Skeletal muscle cell (primary cell): ENCODE measurements at regions not wholly inside any gene's neighbourhood (a gene's known extent, or its start where the extent isn't known, plus 50 kb on each side); places are given as distances from the start of the nearest gene placed in this dataset.
"Not testable (repeated sequence)": the region's sequence is repeated elsewhere in the genome, so short reads cannot be mapped to it uniquely, and the experiment has no call there.

Experiments used
- DNase-seq: peaks from one replicate; pipeline ENCODE4 v3.0.0-alpha.2; 2010; ENCODE audit warnings: low read depth
- H3K4me3 ChIP-seq: 2 replicates; pipeline ENCODE4 v1.5.1; 2011; ENCODE audit warnings: low read depth, mild to moderate bottlenecking, control low read depth, low read length, moderate library complexity

GRCh38 chr4:123120473-123120872 is 198.1 kb upstream of the NUDT6 start:
- no peak overlapping the region for H3K4me3 ChIP-seq
- peak; percentile 56 for DNase-seq

GRCh38 chr4:123121241-123121907 is 199.0 kb upstream of the NUDT6 start:
- no peak overlapping the region for H3K4me3 ChIP-seq
- DNase-seq, result no peak

- H3K4me3 ChIP-seq, result no peak overlapping the region
- no peak for DNase-seq
Observed at GRCh38 chr4:123125477-123125876, 203.1 kb upstream of the NUDT6 start.

GRCh38 chr4:123127218-123127617 is 204.8 kb upstream of the NUDT6 start:
- no peak for DNase-seq
- H3K4me3 ChIP-seq, result no peak overlapping the region

- DNase-seq, result no peak
- no peak overlapping the region for H3K4me3 ChIP-seq
Observed at GRCh38 chr4:123127875-123128274, 205.5 kb upstream of the NUDT6 start.

- H3K4me3 ChIP-seq, result no peak overlapping the region
- DNase-seq, result no peak
Observed at GRCh38 chr4:123133397-123134050, 211.1 kb upstream of the NUDT6 start.

- no peak overlapping the region for H3K4me3 ChIP-seq
- DNase-seq, result no peak
Observed at GRCh38 chr4:123144616-123145015, 222.2 kb upstream of the NUDT6 start.

- no peak for DNase-seq
- H3K4me3 ChIP-seq, result no peak overlapping the region
Observed at GRCh38 chr4:123158576-123158975, 236.2 kb upstream of the NUDT6 start.

- DNase-seq, result no peak
- no peak overlapping the region for H3K4me3 ChIP-seq
Observed at GRCh38 chr4:123159479-123159878, 237.1 kb upstream of the NUDT6 start.

- no peak for DNase-seq
- H3K4me3 ChIP-seq, result no peak overlapping the region
Observed at GRCh38 chr4:123162859-123163258, 233.7 kb upstream of the SPRY1 start.

- peak; percentile 3 for DNase-seq
- no peak overlapping the region for H3K4me3 ChIP-seq
Observed at GRCh38 chr4:123163501-123163900, 233.1 kb upstream of the SPRY1 start.

GRCh38 chr4:123166023-123166422 is 230.6 kb upstream of the SPRY1 start:
- no peak for DNase-seq
- no peak overlapping the region for H3K4me3 ChIP-seq

GRCh38 chr4:123167931-123168330 is 228.7 kb upstream of the SPRY1 start:
- no peak for DNase-seq

GRCh38 chr4:123168812-123169211 is 227.8 kb upstream of the SPRY1 start:
- no peak for DNase-seq
- H3K4me3 ChIP-seq, result no peak overlapping the region

More at GRCh38 chr4:123167931-123168330, 228.7 kb upstream of the SPRY1 start:
- H3K4me3 ChIP-seq, result no peak overlapping the region

GRCh38 chr4:123170843-123171242 is 225.8 kb upstream of the SPRY1 start:
- no peak for DNase-seq
- no peak overlapping the region for H3K4me3 ChIP-seq

GRCh38 chr4:123176605-123177004 is 220.0 kb upstream of the SPRY1 start:
- no peak for DNase-seq
- H3K4me3 ChIP-seq, result no peak overlapping the region

- H3K4me3 ChIP-seq, result no peak overlapping the region
- no peak for DNase-seq
Observed at GRCh38 chr4:123182289-123182688, 214.3 kb upstream of the SPRY1 start.

- no peak for DNase-seq
Observed at GRCh38 chr4:123183308-123183707, 213.3 kb upstream of the SPRY1 start.

GRCh38 chr4:123183754-123184153 is 212.8 kb upstream of the SPRY1 start:
- not testable (repeated sequence) for H3K4me3 ChIP-seq, DNase-seq

More at GRCh38 chr4:123183308-123183707, 213.3 kb upstream of the SPRY1 start:
- H3K4me3 ChIP-seq, result no peak overlapping the region

- no peak overlapping the region for H3K4me3 ChIP-seq
- no peak for DNase-seq
Observed at GRCh38 chr4:123186731-123187130, 209.9 kb upstream of the SPRY1 start.

- H3K4me3 ChIP-seq, result no peak overlapping the region
- no peak for DNase-seq
Observed at GRCh38 chr4:123190176-123190575, 206.4 kb upstream of the SPRY1 start.
